ENCODE measurements at regions not wholly inside any gene's neighbourhood (a gene's known extent, or its start where the extent isn't known, plus 50 kb on each side); places are given as distances from the start of the nearest gene placed in this dataset.

- TF ChIP-seq CTCF (IDR thresholded peaks at IDR 0.05) (no peak), POLR2A (IDR thresholded peaks at IDR 0.05) (no peak), EP300 (IDR thresholded peaks at IDR 0.05) (no peak)
These were observed 93.2 kb upstream of the IL15 start for GRCh38 chr4:141543176-141543575.

Measured in gastroesophageal sphincter (tissue), 3 donors.